ENCODE measurements at regions not wholly inside any gene's neighbourhood (a gene's known extent, or its start where the extent isn't known, plus 50 kb on each side); places are given as distances from the start of the nearest gene placed in this dataset.

DNA sequence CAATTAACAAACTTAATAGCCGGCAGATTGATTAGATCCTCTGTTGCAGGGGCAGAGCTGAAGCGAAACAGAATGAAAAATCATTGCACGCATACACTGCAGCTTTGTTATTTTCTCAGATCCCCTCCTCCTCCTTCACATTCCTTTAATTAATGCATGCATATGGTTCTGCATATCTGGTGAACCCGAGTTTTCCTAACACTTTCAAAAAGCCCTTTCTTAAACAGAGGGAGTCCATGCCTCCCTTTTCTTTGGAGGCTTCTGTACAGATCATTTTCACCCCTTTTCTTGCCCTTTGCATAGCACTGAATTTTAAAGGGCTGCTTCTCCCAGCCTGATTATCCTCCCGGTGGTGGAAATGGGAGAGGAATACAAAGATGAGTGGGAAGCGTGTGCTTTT is 136.6 kb upstream of the TBCA start:
- no peak overlapping the region for H4K8ac ChIP-seq (ENCODE audit: low read depth in 2 of 2, low read length in 2 of 2)
- no peak overlapping the region for H3K14ac ChIP-seq (replicated peaks; ENCODE audit: low read depth, low read length)
- no peak overlapping the region for H3K4ac ChIP-seq (ENCODE audit: low read depth, low read length)
- no peak overlapping the region for H2BK5ac ChIP-seq (ENCODE audit: low read depth, low read length, poor library complexity, severe bottlenecking)
- no peak for DNase-seq
- no peak overlapping the region for H2AFZ ChIP-seq (replicated peaks; ENCODE audit: low read length, poor library complexity)
- H3K27ac ChIP-seq (ENCODE audit: insufficient read depth, low read length): no peak overlapping the region
- BruUV-seq (replicated peaks): no TSS peak
- H3K23ac ChIP-seq (ENCODE audit: low read depth, low read length): no peak overlapping the region
- no peak overlapping the region for H2BK120ac ChIP-seq (ENCODE audit: low read depth, low read length)
- H3K4me1 ChIP-seq (ENCODE audit: control insufficient read depth, insufficient read depth, low read length): no peaks in the 10 kb centered on the region
- H2BK20ac ChIP-seq (ENCODE audit: low read depth, low read length): no peak overlapping the region
- ATAC-seq (ENCODE audit: low read depth): no peak
- in situ Hi-C loops (cut with MboI; ENCODE audit: low sequenced_read_pairs) (no loop called here), dilution Hi-C loops (cut with HindIII; ENCODE audit: low sequenced_read_pairs, unreplicated experiment) (no loop called here), intact Hi-C loops (cut with micrococcal nuclease) (no loop called here)
- H3K27me3 ChIP-seq (ENCODE audit: control insufficient read depth, insufficient read depth, low read length): peaks cover 17% of the 10 kb centered on the region
- H3K4me3 ChIP-seq (ENCODE audit: insufficient read depth, low read depth, low read length): no peak overlapping the region
- H2AK9ac ChIP-seq (replicated peaks; ENCODE audit: low read depth, low read length, poor library complexity): no peak overlapping the region
- no CpG with 5 or more reads among the region's 6 CpGs for WGBS, 2 experiments (ENCODE audit: extremely low coverage in 2 of 2, insufficient read length in 1 of 2)
- ChIA-PET POLR2A (ENCODE audit: unreplicated experiment) (no interaction called here), CTCF (no interaction called here)
- TF ChIP-seq BHLHE40 (IDR thresholded peaks at IDR 0.05; ENCODE audit: low read depth, low read length) (no peak), CHD1 (IDR thresholded peaks at IDR 0.05; ENCODE audit: low read depth, low read length) (no peak), POLR2A (IDR thresholded peaks at IDR 0.05; ENCODE audit: low read depth, low read length) (no peak), MAFK (IDR thresholded peaks at IDR 0.05; ENCODE audit: low read depth, low read length) (no peak), ELK1 (IDR thresholded peaks at IDR 0.05; ENCODE audit: borderline replicate concordance, low read depth, low read length) (no peak), FOS (IDR thresholded peaks at IDR 0.05; ENCODE audit: low read depth, low read length) (no peak), MXI1 (IDR thresholded peaks at IDR 0.05; ENCODE audit: borderline replicate concordance, low read depth, low read length) (no peak), RFX5 (IDR thresholded peaks at IDR 0.05; ENCODE audit: low read depth, low read length) (no peak), MAZ (IDR thresholded peaks at IDR 0.05; ENCODE audit: borderline replicate concordance, low read depth, low read length) (no peak), CEBPB (IDR thresholded peaks at IDR 0.05; ENCODE audit: low read depth, low read length) (no peak), RAD21 (IDR thresholded peaks at IDR 0.05; ENCODE audit: low read length) (no peak)
- TF ChIP-seq, protein P1, sequence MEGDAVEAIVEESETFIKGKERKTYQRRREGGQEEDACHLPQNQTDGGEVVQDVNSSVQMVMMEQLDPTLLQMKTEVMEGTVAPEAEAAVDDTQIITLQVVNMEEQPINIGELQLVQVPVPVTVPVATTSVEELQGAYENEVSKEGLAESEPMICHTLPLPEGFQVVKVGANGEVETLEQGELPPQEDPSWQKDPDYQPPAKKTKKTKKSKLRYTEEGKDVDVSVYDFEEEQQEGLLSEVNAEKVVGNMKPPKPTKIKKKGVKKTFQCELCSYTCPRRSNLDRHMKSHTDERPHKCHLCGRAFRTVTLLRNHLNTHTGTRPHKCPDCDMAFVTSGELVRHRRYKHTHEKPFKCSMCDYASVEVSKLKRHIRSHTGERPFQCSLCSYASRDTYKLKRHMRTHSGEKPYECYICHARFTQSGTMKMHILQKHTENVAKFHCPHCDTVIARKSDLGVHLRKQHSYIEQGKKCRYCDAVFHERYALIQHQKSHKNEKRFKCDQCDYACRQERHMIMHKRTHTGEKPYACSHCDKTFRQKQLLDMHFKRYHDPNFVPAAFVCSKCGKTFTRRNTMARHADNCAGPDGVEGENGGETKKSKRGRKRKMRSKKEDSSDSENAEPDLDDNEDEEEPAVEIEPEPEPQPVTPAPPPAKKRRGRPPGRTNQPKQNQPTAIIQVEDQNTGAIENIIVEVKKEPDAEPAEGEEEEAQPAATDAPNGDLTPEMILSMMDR (conservative IDR thresholded peaks at IDR 0.05; ENCODE audit: low read depth, low read length): no peak
- no peaks in the 10 kb centered on the region for H3K79me1 ChIP-seq (ENCODE audit: low read depth in 1 of 2, low read length in 2 of 2)
- H3K56ac ChIP-seq (ENCODE audit: extremely low read depth, insufficient read depth, low read length): no peak overlapping the region
- H3K9me1 ChIP-seq (ENCODE audit: insufficient read depth, low read length): no peaks in the 10 kb centered on the region
- H2BK15ac ChIP-seq (ENCODE audit: low read depth, low read length): no peak overlapping the region
- no peaks in the 10 kb centered on the region for H3K36me3 ChIP-seq (ENCODE audit: control insufficient read depth, insufficient read depth, low read length)
- H4K91ac ChIP-seq (ENCODE audit: insufficient read depth, low read depth, low read length): no peak overlapping the region
- H3K9ac ChIP-seq (ENCODE audit: low read depth, low read length): no peak overlapping the region
- no peak overlapping the region for H3K4me2 ChIP-seq (ENCODE audit: low read depth, low read length)
- H3K9me3 ChIP-seq (ENCODE audit: control insufficient read depth, insufficient read depth, low read length): peaks cover 3% of the 10 kb centered on the region; the same call in 1 of the 2 replicates
- H4K5ac ChIP-seq (ENCODE audit: low read depth, low read length): no peak overlapping the region
- H4K20me1 ChIP-seq (ENCODE audit: insufficient read depth, low read length): no peaks in the 10 kb centered on the region
- H2AK5ac ChIP-seq (ENCODE audit: low read depth, low read length): no peak overlapping the region
- H3K18ac ChIP-seq (ENCODE audit: low read depth, low read length): no peak overlapping the region

Data from IMR-90 (cell line).